LoVo (cell line): ENCODE measurements at regions not wholly inside any gene's neighbourhood (a gene's known extent, or its start where the extent isn't known, plus 50 kb on each side); places are given as distances from the start of the nearest gene placed in this dataset.
"Not testable (repeated sequence)": the region's sequence is repeated elsewhere in the genome, so short reads cannot be mapped to it uniquely, and the experiment has no call there.

Experiments
- DNase-seq: peaks from one replicate; pipeline ENCODE4 v3.0.0-alpha.2; 2016; ENCODE audit warnings: low spot score

DNA sequence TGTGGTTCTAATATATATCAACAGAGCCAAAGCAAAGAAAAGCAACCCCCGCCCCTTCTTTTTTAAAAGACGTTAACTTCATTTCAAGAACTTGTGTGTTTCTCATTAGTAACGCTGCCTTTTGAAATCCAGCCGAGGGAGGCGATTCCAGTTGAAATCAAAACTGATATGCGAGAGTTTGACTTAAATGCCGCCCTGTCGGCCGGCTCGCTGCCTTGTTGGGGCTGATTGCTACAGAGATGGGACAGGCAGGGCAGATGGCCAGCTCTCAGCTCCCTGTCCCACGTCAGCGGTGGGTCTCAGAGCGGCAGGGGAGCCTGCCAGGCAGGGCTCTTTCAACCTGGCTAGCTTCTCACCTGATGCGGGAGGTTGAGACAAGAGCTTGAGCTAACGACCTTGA is 51.9 kb upstream of the ALX4 start:
- no peak for DNase-seq

DNA sequence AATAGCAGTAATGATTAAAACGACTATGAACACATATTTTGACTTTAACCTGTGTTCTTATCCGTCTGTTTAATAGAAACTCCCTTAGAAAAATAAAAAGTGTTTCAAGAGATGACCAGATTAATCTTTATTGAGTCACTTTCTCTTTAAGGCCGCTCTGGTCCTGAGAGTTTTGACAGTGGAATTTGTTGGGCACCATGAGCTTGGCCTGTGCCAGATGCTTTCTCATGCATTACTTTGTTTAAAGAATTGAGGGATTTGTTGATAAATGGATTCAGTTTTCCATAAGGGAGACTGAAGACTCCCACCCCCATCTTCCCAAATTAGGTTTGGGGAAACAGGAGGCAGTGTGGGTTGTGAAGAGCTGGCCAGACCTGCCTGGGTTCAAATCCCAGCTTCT is 53.2 kb upstream of the ALX4 start:
- DNase-seq, result no peak

DNA sequence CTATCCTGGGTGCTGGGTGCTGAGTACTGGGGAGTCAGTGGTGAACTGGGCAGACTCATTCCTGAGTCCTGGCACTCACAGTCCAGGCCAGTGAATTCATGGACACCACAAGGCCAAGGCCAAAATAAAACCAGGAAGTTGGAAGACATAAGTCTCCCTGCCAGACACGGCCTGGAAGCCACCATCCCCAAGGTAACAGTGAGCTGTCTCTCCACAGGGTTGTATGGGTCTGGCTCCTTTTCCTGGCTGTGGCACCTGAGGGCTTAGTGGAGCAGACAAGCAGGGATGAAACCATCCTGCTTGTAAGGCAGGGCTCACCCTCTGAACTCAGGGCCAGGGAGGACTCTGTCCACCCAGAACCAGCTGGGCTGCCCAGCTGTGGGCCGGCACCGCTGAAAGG is 54.7 kb upstream of the ALX4 start:
- no peak for DNase-seq

DNA sequence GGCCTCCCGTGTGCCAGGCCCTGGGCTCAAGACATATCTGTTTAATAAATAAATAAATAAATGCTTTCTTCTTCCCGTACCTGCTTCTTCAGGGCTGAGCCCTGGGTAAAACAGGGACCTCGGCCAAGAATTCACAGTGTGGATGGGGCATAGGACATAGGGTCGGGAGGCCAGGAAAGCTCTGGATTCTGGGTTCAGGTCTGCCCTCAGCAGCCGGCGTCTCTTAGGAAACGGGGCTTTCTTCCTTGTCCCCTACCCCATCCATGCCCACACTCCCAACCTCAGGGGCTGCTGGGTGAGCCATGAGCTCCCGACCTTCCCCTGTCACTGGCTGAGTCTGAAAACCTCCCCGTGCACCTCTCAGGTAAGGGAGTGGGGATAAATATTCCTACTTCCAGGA is 55.7 kb upstream of the ALX4 start:
- DNase-seq, result no peak

DNA sequence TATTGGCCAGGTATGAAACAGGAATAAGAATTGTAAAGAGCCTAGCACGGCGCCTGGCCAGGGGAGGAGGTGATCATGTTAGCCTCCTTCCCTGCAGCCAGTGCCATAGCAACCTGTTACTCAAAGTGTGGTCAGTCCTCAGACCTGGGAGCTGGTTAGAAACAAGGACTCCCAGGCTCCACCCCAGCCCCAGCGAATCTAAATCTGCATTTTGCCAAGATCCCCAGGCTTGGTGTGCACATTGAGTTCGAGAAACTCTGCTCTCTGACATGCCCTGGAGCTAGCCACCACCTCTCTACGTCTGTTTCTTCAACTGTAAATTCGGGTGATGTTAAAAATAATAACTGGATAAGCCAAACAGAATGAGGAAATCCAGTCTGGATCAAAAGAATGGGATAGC is 56.1 kb upstream of the ALX4 start:
- no peak for DNase-seq

DNA sequence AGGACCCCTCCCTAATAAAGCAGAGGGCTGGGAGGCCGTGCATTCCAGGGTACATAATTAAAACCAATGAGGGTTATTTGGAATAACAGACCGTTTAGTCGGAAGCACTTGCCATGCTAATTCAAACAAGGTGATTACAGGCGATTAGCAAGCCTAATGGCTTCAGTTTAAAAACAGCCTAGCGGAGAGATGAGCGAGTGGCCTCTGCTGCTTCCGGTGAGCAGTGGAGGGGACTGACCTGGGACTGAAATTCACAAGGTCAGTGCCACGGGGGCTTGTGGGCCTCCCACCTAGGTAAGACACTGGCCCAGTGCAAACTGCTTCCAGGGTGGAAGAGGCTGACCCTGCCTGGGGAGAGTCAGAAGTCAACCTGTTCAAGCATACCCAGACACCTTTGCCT is 56.8 kb upstream of the ALX4 start:
- no peak for DNase-seq

DNA sequence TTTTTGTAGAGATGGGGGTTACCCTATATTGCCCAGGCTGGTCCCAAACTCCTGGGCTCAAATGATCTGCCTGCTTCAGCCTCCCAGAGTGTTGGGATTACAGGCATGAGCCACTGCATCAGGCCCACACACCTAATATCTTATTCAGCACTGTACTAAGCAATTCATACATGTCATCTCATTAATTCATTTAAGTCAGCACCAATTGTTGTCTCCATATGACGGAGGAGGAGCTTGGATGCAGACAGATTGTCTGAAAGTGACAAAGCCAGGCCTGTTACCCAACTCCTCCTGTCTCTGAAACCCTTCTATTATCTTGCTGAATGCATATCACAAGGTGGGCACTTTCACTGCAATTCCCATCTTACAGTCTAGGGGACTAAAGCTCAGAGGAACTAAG is 57.5 kb upstream of the ALX4 start:
- DNase-seq, result no peak

DNA sequence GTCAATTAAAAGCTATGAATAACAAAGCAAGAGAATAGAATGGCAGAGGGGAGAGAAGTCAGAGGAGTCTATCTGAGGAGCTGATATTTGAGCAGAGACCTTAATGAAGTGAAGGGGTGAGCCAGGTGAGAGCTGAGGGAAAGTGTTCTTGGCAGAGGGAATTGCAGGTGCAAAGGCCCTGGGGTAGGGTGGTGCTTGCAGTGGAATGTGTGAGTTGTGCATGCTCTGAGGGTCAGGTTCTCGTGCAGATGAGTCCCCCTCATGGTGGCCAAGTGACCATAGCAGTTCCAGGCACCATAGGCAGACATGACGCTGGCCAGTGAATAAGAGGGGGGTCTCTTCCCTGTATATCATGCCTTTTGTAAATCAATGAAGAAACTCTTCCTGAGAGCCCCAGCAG is 58.9 kb upstream of the ALX4 start:
- DNase-seq, result no peak

DNA sequence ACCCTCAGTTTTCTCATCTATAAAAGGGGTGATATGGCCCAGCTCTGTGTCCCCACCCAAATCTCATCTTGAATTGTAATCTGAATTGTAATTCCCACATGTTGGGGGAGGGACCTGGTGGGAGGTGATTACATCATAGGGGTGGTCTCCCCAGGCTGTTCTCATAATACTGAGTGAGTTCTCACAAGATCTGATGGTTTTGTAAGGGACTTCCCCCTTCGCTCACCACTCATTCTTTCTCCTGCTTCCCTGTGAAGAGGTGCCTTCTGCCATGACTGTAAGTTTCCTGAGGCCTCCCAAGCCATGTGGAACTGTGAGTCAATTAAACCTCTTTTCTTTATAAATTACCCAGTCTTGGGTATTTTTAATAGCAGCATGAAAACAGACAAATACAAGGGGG is 61.1 kb upstream of the ALX4 start:
- not testable (repeated sequence) for DNase-seq

DNA sequence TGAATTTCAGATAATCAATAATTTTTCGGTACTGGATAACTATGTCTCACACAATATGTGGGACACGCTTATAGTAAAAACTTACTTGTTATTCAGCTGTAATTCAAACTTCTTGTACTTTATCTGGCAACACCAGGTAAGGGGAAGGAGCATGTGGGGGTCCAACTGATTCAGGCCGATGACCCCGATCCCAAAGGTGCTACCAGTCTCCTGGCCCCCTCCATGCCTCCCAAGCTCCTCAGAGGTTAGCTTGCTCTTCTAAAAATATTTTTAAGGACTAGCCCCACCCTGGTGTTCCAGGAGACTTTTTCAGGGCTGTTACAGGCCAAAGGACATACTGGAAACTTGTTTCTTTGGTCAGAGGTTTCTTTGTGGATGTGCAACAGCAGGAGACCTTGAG is 61.8 kb upstream of the ALX4 start:
- DNase-seq, result no peak

DNA sequence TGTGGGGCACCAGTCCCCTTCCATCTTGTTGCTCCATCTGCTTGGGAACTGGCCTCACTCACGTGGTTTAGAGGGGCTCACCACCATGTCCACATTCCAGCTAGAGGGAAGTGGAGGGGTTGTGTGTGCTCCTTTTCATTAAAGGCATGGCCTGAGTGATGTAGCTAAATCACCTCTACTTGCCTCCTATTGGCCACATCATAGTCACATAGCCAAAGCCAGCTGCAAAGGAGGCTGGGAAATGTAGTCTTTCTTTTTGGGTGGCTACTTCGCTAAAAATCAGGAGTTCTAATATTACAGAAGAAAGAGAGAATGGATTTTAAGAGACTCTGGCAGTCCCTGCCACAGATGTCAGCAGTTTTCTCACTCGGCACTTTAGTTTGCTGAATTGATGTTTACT is 63.0 kb upstream of the ALX4 start:
- no peak for DNase-seq

DNA sequence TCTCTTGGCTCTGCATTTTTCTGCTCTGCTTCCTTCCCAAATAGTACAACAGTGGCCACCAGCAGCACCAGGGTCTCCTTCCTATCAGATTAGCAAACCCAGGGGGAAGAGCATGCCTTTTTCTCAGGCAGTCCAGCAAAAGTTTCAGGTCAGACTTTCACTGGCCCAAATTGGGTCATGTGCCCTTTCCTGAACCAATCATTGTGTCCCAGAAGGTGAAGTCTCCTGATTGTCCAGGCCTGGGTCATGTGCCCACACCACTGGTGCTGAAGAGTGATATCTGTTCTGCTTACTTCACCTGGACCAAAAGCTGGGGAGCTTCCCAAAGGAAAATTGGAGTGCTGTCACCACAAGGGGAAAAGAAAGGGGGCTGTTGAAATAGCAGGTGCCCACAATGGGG is 64.1 kb upstream of the ALX4 start:
- no peak for DNase-seq

DNA sequence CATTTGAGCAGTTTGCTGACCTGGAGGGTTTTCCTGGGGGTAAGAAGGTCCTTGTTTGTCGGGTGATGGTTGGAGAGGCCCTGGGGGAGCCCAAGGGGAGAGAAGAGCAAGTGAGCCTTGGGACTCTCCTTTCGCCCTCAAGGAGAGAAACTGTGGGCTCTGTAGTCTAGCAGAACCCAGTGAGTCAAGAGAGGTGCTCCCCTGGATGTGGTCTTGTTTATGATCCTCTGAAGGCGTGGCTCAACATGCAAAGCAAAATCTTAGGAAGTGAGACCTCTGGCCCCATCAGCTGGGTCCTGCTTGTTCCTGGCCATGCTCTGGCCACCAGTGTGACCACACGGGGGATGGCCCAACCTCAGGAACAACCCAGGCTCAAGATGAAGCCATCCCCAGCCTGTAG is 66.5 kb upstream of the ALX4 start:
- no peak for DNase-seq

DNA sequence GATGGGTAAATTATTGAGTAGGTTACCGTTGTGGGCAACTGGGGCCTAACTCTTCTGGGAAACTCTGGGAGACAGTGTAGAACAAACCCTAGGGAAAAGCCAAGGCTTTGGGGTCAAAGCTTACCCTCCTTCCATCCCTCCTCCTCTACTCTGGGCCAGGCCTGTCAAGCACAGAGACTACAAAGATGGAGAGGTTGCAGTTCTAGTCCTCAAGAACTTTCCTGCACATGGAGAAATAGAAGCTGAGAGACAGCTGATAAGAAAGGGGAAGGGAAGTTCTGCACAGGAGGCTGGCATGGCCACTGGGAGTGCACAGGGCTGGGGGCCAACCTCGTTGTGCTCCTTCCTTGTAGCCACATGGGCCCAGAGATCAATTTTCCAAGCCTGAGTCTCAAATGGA is 67.2 kb upstream of the ALX4 start:
- DNase-seq, result no peak

DNA sequence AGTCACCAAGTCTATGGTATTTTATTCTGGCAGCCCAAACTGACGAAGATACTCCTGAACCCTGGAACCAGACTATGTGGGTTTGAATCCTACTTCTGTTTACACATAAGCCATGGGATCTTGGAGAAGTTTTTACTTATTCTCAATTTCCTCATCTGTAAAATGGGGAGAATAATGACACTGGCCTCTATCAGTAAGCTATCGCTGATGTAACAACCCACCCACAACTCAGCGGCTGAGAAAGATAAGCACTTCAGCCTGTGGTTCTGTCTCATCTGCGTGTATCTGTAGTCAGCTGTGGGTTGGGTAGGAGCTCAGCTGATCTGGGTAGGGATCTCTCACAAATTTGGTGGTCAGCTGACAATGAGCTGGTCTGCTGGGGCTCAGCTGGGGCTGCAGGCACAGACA is 68.0 kb upstream of the ALX4 start:
- no peak for DNase-seq

DNA sequence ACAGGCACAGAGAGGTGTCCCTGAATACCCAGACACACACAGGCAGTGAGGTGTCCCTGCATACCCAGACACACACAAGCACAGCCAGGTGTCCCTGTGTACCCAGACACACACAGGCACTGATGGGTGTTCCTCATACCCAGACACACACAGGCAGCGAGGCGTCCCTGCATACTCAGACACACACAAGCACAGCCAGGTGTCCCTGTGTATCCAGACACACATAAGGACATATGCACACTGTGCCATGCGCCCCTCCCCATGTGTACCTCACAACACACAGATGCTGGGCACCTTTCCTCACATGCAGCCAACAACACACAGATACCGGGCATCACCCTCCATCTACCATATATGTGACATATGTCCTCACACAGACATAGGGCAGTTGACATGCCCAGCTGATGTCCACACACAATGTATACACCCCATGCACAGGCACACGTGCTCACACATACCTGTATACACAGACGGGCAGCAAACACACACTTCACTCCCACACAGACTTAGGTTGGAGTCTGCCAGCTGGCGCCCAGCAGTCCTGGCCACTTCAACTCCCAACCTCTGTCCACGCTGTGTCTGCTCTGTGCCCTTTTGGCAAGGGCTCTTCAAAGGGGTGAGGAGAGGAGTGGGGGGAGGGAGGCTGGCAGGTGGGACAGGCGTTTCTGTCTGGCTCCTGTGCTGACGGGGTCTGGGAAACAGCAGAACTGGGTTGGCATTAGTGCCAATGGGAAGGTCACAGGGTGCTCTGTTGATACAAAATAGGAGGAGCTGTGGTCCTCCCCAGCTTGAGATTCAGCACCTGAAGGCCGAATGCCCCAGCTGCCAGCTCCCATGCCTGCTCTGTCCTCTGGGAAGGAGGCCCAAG is 69.4 kb upstream of the ALX4 start:
- DNase-seq, result no peak

DNA sequence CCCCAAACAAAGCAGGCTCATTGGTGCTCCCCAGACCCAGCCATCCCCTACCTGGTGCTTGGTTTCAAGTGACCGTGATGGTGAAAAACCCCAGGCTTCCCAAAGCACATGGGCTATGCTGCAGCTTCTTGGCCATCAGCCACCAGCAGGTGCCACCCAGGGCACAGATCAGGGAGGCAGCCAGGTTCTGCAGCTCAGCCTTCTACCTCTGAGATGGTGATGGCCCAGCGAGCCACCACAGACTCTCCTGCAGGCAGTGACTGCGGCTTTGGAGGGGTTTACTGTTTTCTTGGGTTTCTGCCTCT is 70.0 kb upstream of the ALX4 start:
- no peak for DNase-seq

DNA sequence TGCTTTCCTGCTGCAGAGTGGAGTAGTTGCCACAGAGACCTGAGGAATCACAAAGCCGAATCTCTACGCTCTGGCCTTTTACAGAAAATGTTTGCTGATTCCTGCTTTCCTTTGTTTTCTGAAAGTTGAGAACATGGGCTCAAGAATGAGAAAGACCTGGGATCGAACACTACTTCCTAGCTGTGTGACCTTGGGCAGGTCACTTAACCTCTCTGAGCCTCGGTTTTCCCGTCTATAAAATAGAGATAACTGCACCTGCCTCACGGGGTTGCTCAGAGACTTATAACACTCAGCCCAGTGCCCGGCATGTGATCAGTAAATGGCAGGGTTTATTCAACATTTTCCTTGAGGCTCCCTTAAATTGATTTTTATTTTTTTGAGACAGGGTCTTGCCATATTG is 70.9 kb upstream of the ALX4 start:
- no peak for DNase-seq

DNA sequence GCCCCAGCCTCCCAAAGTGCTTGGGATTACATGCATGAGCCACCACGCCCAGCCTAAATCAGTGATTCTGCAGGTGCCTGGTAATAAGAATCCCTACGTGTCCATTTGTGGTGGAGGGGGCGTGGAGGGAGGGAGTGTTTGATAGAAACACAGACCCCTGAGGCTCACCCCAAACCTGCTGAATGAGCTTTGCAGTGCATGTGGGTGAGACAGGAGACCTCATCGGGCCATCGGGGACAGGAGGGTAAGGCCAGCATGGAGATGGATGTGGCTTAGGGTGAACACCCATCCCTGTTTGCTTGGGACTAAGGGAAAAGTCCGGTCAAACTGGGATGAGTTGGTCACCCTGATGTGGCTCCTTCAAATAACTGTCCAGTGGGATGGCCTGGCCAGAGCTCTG is 71.3 kb upstream of the ALX4 start:
- no peak for DNase-seq

DNA sequence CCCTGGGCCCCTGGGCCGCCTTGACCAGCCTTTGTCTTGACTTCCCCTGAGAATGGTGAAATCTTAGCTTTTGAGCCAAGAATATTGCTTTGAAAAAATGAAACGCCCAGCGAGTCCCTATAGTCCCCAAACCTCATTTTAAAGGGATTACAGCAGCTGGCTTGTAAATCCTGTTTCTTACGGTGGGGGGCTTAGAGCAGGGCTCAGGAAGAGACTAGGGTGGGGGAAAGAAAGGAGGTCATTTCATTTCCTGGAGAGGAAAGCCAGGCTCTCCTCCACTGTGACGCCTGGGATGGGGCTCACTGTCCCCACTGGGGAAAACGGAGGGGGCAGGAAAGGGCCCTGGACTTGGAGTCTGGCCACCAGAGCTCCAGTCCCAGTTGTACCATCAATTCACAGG is 72.2 kb upstream of the ALX4 start:
- DNase-seq, result no peak

DNA sequence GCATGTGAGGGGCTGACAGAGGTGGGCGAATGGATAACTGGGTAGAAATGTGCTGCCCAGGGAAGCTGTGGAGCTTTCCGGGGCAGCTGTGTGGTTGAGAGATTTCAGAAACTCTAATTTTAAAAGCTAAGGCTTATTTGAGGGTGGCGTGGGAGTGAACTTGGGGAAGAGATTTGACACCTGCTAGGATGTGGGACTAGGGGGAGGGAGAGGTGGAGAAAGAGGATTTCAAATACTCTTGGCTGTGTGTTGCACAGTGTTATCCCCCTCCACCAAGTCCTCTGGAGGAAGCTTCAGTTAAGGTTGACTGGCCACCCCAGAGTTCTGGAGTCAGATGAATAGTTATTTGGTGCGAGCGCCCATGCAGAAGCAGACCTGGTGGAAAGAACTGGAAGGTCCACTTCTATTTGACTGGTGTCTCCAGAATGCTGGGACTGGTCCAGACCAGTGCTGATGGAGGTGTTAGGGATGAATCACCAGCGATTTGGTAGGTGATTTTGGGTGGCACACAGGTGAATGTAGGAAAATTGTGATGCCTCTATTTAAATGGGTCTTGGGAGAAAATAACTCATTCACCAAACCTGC is 72.8 kb upstream of the ALX4 start:
- DNase-seq, result no peak

DNA sequence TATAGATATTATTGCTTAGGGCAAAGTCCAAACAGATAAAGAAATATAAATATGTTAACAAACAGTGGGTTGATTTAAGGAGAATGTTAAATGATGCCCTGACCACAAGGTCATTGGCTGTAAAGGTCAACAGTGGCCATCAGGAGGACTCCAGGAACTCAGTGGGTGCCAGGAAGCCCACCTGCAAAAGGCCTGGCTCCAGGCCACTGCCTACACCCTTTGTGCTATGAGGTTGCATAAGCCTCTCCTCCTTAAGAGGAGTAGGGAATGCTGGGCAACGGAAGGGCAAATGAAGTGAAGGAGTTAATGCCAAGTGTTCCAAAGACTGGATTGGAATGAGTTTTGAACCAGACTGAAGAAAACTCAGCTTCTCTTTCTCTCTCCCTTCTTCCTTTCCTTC is 73.3 kb upstream of the ALX4 start:
- DNase-seq, result no peak

DNA sequence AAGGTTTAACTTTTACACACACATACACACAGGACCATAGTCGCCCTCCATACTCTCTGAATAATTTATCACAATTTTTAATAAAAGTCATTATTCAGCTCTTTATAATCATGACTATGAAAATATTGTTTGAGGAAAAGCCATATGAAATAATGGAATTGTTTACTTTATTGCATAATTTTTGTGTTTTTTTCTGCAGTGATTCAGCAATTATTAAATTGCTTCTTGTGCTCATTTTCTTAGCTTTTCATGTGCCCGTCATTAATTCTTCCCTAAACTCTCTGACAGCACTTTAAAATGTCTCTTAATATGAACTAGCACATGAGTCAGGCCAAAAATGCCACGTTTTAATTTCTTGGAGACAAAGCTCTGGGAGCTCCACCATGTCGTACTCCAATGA is 77.5 kb upstream of the ALX4 start:
- no peak for DNase-seq

DNA sequence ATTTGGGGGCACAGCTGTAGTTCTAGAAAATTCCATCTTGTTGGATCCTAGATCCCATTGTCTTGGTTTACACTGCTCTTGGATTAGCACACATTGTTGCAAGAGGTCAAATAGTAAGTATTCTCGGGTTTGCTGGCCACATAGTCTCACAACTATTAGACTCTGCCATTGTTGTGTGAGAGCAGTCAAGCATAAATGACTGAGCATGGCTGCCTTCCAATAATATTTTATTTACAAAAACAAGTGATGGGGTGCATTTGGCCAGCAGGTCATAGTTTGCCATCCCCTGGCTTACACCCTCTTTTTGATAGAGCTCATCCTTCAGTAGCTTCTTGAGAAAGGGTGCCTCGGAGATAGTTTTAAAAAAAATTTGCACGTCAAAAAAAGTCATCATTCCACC is 77.9 kb upstream of the ALX4 start:
- no peak for DNase-seq
